BJ (cell line): ENCODE measurements at regions not wholly inside any gene's neighbourhood (a gene's known extent, or its start where the extent isn't known, plus 50 kb on each side); places are given as distances from the start of the nearest gene placed in this dataset.

Source experiments
- CTCF ChIA-PET: fragments of 350-600 bp; formaldehyde crosslinking; extraction: SDS; loops from one replicate; lab custom pipeline; 2021; ENCODE audit warnings: antibody characterized with exemption, inconsistent platforms; lab: Yijun Ruan, JAX
- POLR2A ChIA-PET: fragments of 300-600 bp; sonication (Branson Sonifier 250); formaldehyde crosslinking; extraction: SDS; loops from one replicate; lab custom pipeline; 2021; ENCODE audit warnings: antibody characterized with exemption; lab: Charles Lee
- DNase-seq: peaks from one replicate; pipeline ENCODE4 v3.0.0-alpha.2; 2011; ENCODE audit warnings: low read depth
- H3K27me3 ChIP-seq: 2 replicates; pipeline ENCODE4 v1.6.0; 2011; ENCODE audit warnings: low read length; ENCODE audit not compliant: control insufficient read depth, insufficient read depth
- H3K36me3 ChIP-seq: 2 replicates; pipeline ENCODE4 v1.5.1; 2011; ENCODE audit warnings: low read length; ENCODE audit not compliant: control insufficient read depth, insufficient read depth
- H3K4me3 ChIP-seq: 2 replicates; pipeline ENCODE4 v1.5.1; 2011; ENCODE audit warnings: low read depth, mild to moderate bottlenecking, control low read depth, low read length
- TF ChIP-seq, protein P1 (sequence below): IDR thresholded peaks from 2 replicates; pipeline ENCODE4 v1.5.1; 2011; ENCODE audit warnings: low read depth, mild to moderate bottlenecking, control low read depth, inconsistent platforms, low read length, moderate library complexity; ENCODE audit not compliant: insufficient read depth

DNA sequence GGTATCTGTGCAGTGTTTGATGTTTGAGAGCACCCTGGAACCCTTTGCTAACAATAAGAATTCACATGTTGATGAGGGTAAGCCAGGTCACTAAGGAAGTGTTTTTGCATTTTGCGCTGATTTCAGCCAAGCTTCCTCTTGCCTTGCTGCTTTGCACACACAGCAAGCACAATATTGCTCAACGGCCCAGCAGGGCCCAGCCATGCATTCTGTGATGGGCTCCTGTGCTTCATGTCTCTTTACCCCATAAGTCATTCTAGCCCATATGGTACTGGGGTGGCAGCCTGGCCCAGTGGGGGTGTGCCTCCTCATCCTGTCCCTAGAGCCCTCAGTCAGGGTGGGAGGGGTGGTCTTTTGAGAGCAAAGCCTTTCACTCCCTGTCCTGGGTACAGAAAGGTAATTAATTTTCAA, 481.3 kb downstream of the GADD45G start:
- POLR2A ChIA-PET: no interaction called here
- Histone ChIP-seq H3K4me3 (no peak overlapping the region), H3K27me3 (no peaks in the 10 kb centered on the region), H3K36me3 (no peaks in the 10 kb centered on the region)
- DNase-seq: no peak
- CTCF ChIA-PET: no interaction called here
- TF ChIP-seq, protein P1, sequence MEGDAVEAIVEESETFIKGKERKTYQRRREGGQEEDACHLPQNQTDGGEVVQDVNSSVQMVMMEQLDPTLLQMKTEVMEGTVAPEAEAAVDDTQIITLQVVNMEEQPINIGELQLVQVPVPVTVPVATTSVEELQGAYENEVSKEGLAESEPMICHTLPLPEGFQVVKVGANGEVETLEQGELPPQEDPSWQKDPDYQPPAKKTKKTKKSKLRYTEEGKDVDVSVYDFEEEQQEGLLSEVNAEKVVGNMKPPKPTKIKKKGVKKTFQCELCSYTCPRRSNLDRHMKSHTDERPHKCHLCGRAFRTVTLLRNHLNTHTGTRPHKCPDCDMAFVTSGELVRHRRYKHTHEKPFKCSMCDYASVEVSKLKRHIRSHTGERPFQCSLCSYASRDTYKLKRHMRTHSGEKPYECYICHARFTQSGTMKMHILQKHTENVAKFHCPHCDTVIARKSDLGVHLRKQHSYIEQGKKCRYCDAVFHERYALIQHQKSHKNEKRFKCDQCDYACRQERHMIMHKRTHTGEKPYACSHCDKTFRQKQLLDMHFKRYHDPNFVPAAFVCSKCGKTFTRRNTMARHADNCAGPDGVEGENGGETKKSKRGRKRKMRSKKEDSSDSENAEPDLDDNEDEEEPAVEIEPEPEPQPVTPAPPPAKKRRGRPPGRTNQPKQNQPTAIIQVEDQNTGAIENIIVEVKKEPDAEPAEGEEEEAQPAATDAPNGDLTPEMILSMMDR: no peak

DNA sequence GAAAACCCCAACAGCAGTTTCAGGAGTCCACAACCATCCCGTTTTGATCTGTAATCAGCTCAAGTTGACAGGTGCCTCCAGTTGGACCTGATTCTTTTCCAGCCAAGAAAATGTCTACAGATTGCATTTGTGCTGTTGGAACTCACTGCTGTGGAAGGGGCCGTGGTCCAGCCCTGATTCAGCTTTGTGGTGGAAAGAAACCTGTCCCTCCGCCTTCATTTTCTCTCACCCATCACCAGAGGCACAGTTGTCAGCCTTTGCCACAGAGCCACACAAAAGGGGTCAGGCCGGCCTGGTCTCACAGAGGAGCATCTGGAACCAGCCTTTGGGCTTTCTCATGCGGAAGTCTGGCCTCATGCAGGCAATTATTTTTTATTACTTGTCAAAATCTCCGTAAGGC, 483.6 kb downstream of the GADD45G start:
- POLR2A ChIA-PET: no interaction called here
- CTCF ChIA-PET: no interaction called here
- no peak overlapping the region for H3K4me3 ChIP-seq
- H3K36me3 ChIP-seq: no peaks in the 10 kb centered on the region
- DNase-seq: no peak
- TF ChIP-seq, protein P1: no peak
- H3K27me3 ChIP-seq: no peaks in the 10 kb centered on the region

DNA sequence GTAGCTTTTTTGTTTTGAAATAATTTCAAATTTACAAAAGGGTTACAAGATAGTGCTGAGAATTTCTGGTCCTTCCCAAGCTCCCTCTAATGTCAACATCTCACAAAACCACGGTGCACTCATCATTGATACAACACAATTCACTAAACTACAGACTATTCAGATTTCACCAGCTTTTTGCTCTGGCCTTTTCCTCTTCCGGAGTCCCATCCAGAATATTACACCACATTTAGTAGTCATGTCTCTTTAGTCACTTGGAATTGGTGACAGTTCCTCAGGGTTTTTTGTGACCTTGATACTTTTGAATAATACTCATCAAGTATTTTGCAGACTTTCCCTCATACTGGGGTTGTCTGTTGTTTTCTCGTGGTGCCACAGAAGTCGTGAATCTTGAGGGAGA, 484.0 kb downstream of the GADD45G start:
- no peaks in the 10 kb centered on the region for H3K27me3 ChIP-seq
- H3K4me3 ChIP-seq: no peak overlapping the region
- POLR2A ChIA-PET: no interaction called here
- DNase-seq: no peak
- H3K36me3 ChIP-seq: no peaks in the 10 kb centered on the region
- CTCF ChIA-PET: no interaction called here
- TF ChIP-seq, protein P1: no peak

DNA sequence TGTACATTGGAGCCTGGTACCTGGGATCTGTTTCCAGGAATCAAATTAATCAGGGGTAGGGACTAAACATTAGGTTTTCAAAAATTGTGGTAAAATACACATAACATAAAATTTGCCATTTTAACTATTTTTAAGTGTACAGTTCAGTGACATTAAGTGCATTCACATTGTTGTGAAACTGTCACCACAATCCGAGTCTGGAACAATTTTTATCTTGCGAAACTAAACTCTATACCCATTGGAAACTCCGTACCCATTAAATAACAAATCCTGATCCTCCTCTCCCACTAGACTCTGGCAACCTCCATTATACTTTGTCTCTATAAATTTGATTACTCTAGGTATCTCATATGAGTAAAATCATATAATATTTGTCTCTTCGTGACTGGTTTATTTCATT, 486.2 kb downstream of the GADD45G start:
- no peak for DNase-seq
- POLR2A ChIA-PET: no interaction called here
- no peaks in the 10 kb centered on the region for H3K36me3 ChIP-seq
- TF ChIP-seq, protein P1: no peak
- H3K4me3 ChIP-seq: no peak overlapping the region
- H3K27me3 ChIP-seq: no peaks in the 10 kb centered on the region
- CTCF ChIA-PET: interaction anchor here (0.6 kb wide), 1 partner anchor 11 kb away, joined by 3 read pairs; no protein-coding TSS in a partner anchor

DNA sequence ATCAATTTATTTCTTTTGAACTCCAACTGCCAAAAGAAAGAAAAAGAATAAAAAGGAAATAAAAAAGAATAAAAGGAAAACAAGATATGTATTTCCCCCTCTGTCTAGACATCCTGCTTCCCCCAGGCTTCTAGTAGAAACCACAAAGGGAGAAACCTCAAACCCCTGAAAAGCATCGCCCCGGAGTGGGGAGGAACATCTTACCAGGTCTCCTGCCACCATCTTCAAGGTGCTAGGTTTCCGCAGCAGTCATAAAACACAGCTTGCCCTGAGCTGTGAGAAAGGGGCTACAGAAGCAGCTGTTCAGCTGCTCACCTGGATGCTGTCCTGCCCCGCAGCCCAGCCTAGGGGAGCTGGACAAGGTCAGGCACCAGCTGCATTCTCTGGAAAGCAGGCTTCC, 487.7 kb downstream of the GADD45G start:
- DNase-seq: no peak
- CTCF ChIA-PET: interaction anchor here (0.6 to 2.3 kb wide), 3 partner anchors 494 to 1193 kb away, joined by 3 to 6 read pairs (median 5); no protein-coding TSS in a partner anchor
- H3K4me3 ChIP-seq: no peak overlapping the region
- POLR2A ChIA-PET: no interaction called here
- TF ChIP-seq, protein P1: no peak
- no peaks in the 10 kb centered on the region for H3K36me3 ChIP-seq
- H3K27me3 ChIP-seq: no peaks in the 10 kb centered on the region
